ENCODE measurements at regions not wholly inside any gene's neighbourhood (a gene's known extent, or its start where the extent isn't known, plus 50 kb on each side); places are given as distances from the start of the nearest gene placed in this dataset.
"Not testable (repeated sequence)": the region's sequence is repeated elsewhere in the genome, so short reads cannot be mapped to it uniquely, and the experiment has no call there.

GRCh38 chr9:31873722-31874121 lies 510.7 kb upstream of the ACO1 start:
- H3K4me3 ChIP-seq (ENCODE audit: low read depth, low read length), result no peak overlapping the region
- no peak for TF ChIP-seq CTCF (IDR thresholded peaks at IDR 0.05; ENCODE audit: low read depth, low read length)

GRCh38 chr9:31894008-31894407 lies 490.4 kb upstream of the ACO1 start:
- TF ChIP-seq CTCF (IDR thresholded peaks at IDR 0.05; ENCODE audit: low read depth, low read length), result no peak
- H3K4me3 ChIP-seq (ENCODE audit: low read depth, low read length), result no peak overlapping the region

- H3K4me3 ChIP-seq (ENCODE audit: low read depth, low read length), result no peak overlapping the region
- no peak for TF ChIP-seq CTCF (IDR thresholded peaks at IDR 0.05; ENCODE audit: low read depth, low read length)
Measured at GRCh38 chr9:31908158-31908890, 476.1 kb upstream of the ACO1 start.

GRCh38 chr9:31908891-31909480 lies 475.5 kb upstream of the ACO1 start:
- no peak overlapping the region for H3K4me3 ChIP-seq (ENCODE audit: low read depth, low read length)
- no peak for TF ChIP-seq CTCF (IDR thresholded peaks at IDR 0.05; ENCODE audit: low read depth, low read length)

- no peak overlapping the region for H3K4me3 ChIP-seq (ENCODE audit: low read depth, low read length)
- no peak for TF ChIP-seq CTCF (IDR thresholded peaks at IDR 0.05; ENCODE audit: low read depth, low read length)
Measured at GRCh38 chr9:31912636-31913035, 471.8 kb upstream of the ACO1 start.

- H3K4me3 ChIP-seq (ENCODE audit: low read depth, low read length), result no peak overlapping the region
- no peak for TF ChIP-seq CTCF (IDR thresholded peaks at IDR 0.05; ENCODE audit: low read depth, low read length)
Measured at GRCh38 chr9:31916591-31917241, 467.7 kb upstream of the ACO1 start.

GRCh38 chr9:31937737-31938136 lies 446.7 kb upstream of the ACO1 start:
- H3K4me3 ChIP-seq (ENCODE audit: low read depth, low read length), result not testable (repeated sequence)

All from WI38 (cell line).